A673 (cell line): ENCODE measurements at regions not wholly inside any gene's neighbourhood (a gene's known extent, or its start where the extent isn't known, plus 50 kb on each side); places are given as distances from the start of the nearest gene placed in this dataset.

Experiments
- BruUV-seq: library from RNA; stranded (reverse); fragments of 400-500 nt; replicated peaks from 2 replicates; lab custom pipeline; 2021; lab: Mats Ljungman, UMichigan
- CTCF ChIA-PET: fragments of 300-600 bp; sonication (Branson Sonifier 250); formaldehyde crosslinking; loops from one replicate; lab custom pipeline; 2022; ENCODE audit warnings: antibody characterized with exemption; lab: Charles Lee
- POLR2A ChIA-PET: fragments of 300-600 bp; sonication (Branson Sonifier 250); formaldehyde crosslinking; loops from one replicate; lab custom pipeline; 2022; ENCODE audit warnings: antibody characterized with exemption; ENCODE audit not compliant: low non-redundant PET; lab: Charles Lee
- DNase-seq: peaks from one replicate; pipeline ENCODE4 v3.0.0-alpha.2; 2015; ENCODE audit warnings: low spot score
- H3K27ac ChIP-seq: fragments of 200-600 bp; sonication (generic); 2 replicates; pipeline ENCODE4 v1.5.1; 2016; ENCODE audit warnings: mixed run types, low read depth, mild to moderate bottlenecking, mixed read lengths, antibody characterized with exemption, low read length; ENCODE audit not compliant: poor library complexity, severe bottlenecking
- H3K27me3 ChIP-seq: fragments of 200-600 bp; sonication (generic); replicated peaks from 2 replicates; pipeline ENCODE4 v1.6.1; 2017; ENCODE audit warnings: mixed run types, low read depth, mild to moderate bottlenecking, mixed read lengths, antibody characterized with exemption, low read length; ENCODE audit not compliant: insufficient read depth, poor library complexity
- H3K36me3 ChIP-seq: fragments of 200-600 bp; sonication (generic); 2 replicates; pipeline ENCODE4 v1.6.1; 2016; ENCODE audit warnings: mixed run types, mild to moderate bottlenecking, mixed read lengths, antibody characterized with exemption, low read length; ENCODE audit not compliant: insufficient read depth, poor library complexity, severe bottlenecking
- H3K4me1 ChIP-seq: fragments of 200-600 bp; sonication (generic); 2 replicates; pipeline ENCODE4 v1.6.1; 2017; ENCODE audit warnings: mixed run types, mild to moderate bottlenecking, mixed read lengths, antibody characterized with exemption, low read length; ENCODE audit not compliant: insufficient read depth, poor library complexity, severe bottlenecking
- H3K4me3 ChIP-seq: fragments of 200-600 bp; sonication (generic); 2 replicates; pipeline ENCODE4 v1.5.1; 2016; ENCODE audit warnings: low read depth, mixed run types, mild to moderate bottlenecking, mixed read lengths, low read length; ENCODE audit not compliant: poor library complexity, severe bottlenecking
- H3K9me3 ChIP-seq: fragments of 200-600 bp; sonication (generic); 2 replicates; pipeline ENCODE4 v1.6.1; 2016; ENCODE audit warnings: mixed run types, low read depth, mild to moderate bottlenecking, mixed read lengths, antibody characterized with exemption, low read length; ENCODE audit not compliant: poor library complexity, severe bottlenecking
- EZH2 ChIP-seq: fragments of 200-600 bp; sonication (generic); IDR thresholded peaks from 2 replicates; pipeline ENCODE4 v1.6.1; 2017; ENCODE audit warnings: borderline replicate concordance, low read depth, mild to moderate bottlenecking, mixed read lengths, antibody characterized with exemption, low read length; ENCODE audit not compliant: poor library complexity, severe bottlenecking
- intact Hi-C: fragments of 100-400 bp; cut with micrococcal nuclease; formaldehyde crosslinking; loops from one replicate; pipeline ENCODE4 v1.10.0; 2022; ENCODE audit not compliant: unreplicated experiment
- TF ChIP-seq, protein P1 (sequence below): fragments of 300-800, 200-600 bp; sonication (generic); conservative IDR thresholded peaks from 2 replicates; pipeline ENCODE4 v1.5.1; 2017; ENCODE audit warnings: low read depth, mild to moderate bottlenecking, antibody characterized with exemption, low read length, moderate library complexity, mixed read lengths

DNA sequence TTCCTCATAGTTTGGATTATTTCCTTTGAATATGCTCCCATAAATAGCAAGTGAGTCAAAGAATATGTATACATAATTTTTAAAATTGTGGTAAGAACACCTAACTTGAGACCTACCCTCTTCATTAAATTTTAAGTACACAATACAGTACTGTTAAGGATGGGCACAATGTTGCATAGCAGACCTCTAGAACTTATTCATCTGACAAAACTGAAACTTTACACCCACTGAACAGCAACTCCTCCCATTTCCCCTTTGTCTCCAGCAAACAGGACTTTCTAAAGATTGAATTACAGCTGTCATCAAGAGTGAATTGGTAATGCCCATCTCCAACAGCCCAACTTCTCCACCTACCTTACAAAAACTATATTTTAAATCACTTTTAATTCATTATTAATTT is 388.9 kb downstream of the HTR1A start:
- no peaks in the 10 kb centered on the region for H3K27me3 ChIP-seq
- ChIA-PET POLR2A (no interaction called here), CTCF (no interaction called here)
- intact Hi-C loops: no loop called here
- H3K4me3 ChIP-seq: no peak overlapping the region
- H3K36me3 ChIP-seq: no peaks in the 10 kb centered on the region
- TF ChIP-seq, protein P1, sequence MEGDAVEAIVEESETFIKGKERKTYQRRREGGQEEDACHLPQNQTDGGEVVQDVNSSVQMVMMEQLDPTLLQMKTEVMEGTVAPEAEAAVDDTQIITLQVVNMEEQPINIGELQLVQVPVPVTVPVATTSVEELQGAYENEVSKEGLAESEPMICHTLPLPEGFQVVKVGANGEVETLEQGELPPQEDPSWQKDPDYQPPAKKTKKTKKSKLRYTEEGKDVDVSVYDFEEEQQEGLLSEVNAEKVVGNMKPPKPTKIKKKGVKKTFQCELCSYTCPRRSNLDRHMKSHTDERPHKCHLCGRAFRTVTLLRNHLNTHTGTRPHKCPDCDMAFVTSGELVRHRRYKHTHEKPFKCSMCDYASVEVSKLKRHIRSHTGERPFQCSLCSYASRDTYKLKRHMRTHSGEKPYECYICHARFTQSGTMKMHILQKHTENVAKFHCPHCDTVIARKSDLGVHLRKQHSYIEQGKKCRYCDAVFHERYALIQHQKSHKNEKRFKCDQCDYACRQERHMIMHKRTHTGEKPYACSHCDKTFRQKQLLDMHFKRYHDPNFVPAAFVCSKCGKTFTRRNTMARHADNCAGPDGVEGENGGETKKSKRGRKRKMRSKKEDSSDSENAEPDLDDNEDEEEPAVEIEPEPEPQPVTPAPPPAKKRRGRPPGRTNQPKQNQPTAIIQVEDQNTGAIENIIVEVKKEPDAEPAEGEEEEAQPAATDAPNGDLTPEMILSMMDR: no peak
- TF ChIP-seq EZH2: no peak
- BruUV-seq: no TSS peak
- DNase-seq: no peak
- no peak overlapping the region for H3K27ac ChIP-seq
- H3K4me1 ChIP-seq: no peaks in the 10 kb centered on the region
- H3K9me3 ChIP-seq: no peaks in the 10 kb centered on the region

DNA sequence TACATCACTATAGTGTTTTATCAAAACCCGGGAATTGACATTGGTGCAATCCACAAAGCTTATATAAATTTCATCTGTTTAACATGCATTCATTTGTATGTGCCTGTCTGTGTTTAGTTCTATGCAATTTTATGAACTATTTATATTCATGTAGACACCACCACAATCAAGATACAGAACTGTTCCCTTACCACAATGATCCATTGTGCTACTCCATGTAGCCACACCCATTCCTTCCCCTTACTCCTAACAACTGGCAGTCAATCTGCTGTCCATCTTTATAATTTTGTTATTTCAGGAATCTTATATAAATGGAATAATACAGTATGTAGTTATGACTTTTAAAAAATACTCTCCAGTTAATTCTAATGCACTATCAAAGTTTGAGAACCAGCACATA is 389.5 kb downstream of the HTR1A start:
- no peak for DNase-seq
- H3K27me3 ChIP-seq: no peaks in the 10 kb centered on the region
- H3K4me3 ChIP-seq: no peak overlapping the region
- TF ChIP-seq, protein P1: no peak
- H3K36me3 ChIP-seq: no peaks in the 10 kb centered on the region
- BruUV-seq: no TSS peak
- no peaks in the 10 kb centered on the region for H3K9me3 ChIP-seq
- POLR2A ChIA-PET: no interaction called here
- CTCF ChIA-PET: no interaction called here
- intact Hi-C loops: no loop called here
- no peaks in the 10 kb centered on the region for H3K4me1 ChIP-seq
- H3K27ac ChIP-seq: no peak overlapping the region

DNA sequence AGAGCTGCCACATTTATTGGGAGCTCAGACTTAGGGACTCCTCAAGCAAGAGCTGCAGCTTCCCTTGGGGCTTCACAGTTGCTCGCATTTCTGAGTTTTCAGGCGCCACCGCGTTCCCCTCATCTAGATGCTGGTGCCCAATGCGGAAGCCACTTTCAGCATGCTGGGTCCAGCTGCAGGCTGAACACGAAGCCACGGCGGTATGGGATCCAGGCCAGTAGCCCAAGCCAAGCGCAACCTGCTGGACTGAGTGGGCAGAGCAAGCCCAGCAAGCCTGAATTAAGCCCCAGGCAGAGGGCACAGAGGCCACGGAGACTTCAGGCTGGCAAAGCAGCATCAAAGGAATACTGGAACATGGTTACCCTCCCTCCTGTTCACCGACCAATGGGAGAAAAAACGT is 391.5 kb downstream of the HTR1A start:
- DNase-seq: no peak
- BruUV-seq: no TSS peak
- intact Hi-C loops: no loop called here

More for the DNA sequence above, 391.5 kb downstream of the HTR1A start:
- H3K9me3 ChIP-seq: no peaks in the 10 kb centered on the region
- H3K4me1 ChIP-seq: no peaks in the 10 kb centered on the region
- ChIA-PET POLR2A (no interaction called here), CTCF (no interaction called here)
- H3K36me3 ChIP-seq: no peaks in the 10 kb centered on the region
- H3K27ac ChIP-seq: no peak overlapping the region
- H3K27me3 ChIP-seq: no peaks in the 10 kb centered on the region
- no peak overlapping the region for H3K4me3 ChIP-seq
- TF ChIP-seq, protein P1: no peak
- no peak for TF ChIP-seq EZH2
